RWPE1 (cell line): ENCODE measurements at regions not wholly inside any gene's neighbourhood (a gene's known extent, or its start where the extent isn't known, plus 50 kb on each side); places are given as distances from the start of the nearest gene placed in this dataset.

Experiments used
- CTCF ChIA-PET: fragments of 350-600 bp; sonication (Branson Sonifier 250); formaldehyde crosslinking; extraction: SDS; loops from one replicate; lab custom pipeline; 2021; lab: Yijun Ruan, JAX
- POLR2A ChIA-PET: fragments of 400-600 bp; formaldehyde crosslinking; extraction: SDS; loops from one replicate; lab custom pipeline; 2020; ENCODE audit warnings: antibody characterized with exemption; ENCODE audit not compliant: low non-redundant PET; lab: Yijun Ruan, JAX
- DNase-seq: peaks from one replicate; pipeline ENCODE4 v3.0.0; 2012; ENCODE audit warnings: low spot score
- H3K27ac ChIP-seq: fragments of 450-650 bp; 2 replicates; pipeline ENCODE4 v1.5.1; 2017
- TF ChIP-seq, protein P1 (sequence below): fragments of 450-650 bp; conservative IDR thresholded peaks from 2 replicates; pipeline ENCODE4 v1.5.1; 2017; ENCODE audit warnings: low read depth, mild to moderate bottlenecking

GRCh38 chr9:89923174-89923573, 318.4 kb downstream of the GADD45G start:
- CTCF ChIA-PET: interaction anchor here (0.6 to 1.5 kb wide), 4 partner anchors 11 to 325 kb away, joined by 3 to 6 read pairs (median 4); no protein-coding TSS in a partner anchor
- TF ChIP-seq, protein P1, sequence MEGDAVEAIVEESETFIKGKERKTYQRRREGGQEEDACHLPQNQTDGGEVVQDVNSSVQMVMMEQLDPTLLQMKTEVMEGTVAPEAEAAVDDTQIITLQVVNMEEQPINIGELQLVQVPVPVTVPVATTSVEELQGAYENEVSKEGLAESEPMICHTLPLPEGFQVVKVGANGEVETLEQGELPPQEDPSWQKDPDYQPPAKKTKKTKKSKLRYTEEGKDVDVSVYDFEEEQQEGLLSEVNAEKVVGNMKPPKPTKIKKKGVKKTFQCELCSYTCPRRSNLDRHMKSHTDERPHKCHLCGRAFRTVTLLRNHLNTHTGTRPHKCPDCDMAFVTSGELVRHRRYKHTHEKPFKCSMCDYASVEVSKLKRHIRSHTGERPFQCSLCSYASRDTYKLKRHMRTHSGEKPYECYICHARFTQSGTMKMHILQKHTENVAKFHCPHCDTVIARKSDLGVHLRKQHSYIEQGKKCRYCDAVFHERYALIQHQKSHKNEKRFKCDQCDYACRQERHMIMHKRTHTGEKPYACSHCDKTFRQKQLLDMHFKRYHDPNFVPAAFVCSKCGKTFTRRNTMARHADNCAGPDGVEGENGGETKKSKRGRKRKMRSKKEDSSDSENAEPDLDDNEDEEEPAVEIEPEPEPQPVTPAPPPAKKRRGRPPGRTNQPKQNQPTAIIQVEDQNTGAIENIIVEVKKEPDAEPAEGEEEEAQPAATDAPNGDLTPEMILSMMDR: no peak
- no peak for DNase-seq
- H3K27ac ChIP-seq: no peak overlapping the region
- POLR2A ChIA-PET: no interaction called here

DNA sequence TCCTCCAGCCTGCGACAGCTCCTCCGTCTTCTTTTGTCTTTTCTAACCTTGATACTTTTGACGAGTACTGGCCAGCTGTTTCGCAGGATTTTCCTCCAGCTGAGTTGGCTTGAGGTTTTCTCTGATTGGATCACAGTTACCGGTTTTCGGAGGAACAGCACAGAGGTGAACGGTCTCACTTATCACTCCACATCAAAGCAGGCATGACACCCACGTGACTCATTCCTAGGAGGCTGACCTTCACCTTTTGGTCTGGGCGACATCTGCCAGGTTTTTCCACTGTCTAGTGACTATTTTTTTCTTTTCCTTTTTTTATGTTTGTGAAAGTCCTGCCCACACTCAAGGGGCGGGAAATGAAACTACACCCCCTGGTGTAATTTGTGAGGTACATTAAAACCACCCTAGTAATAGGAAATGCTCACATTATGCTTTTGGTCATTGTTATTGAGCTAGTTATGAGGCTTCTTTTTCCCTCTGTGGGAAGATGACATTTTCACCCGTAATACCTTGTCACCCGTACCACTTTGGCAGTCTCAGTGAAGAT, 319.2 kb downstream of the GADD45G start:
- TF ChIP-seq, protein P1: no peak
- ChIA-PET POLR2A (no interaction called here), CTCF (interaction anchor here (0.6 to 1.5 kb wide), 3 partner anchors 13 to 326 kb away, joined by 3 to 6 read pairs (median 3); no protein-coding TSS in a partner anchor)
- no peak overlapping the region for H3K27ac ChIP-seq
- DNase-seq: peak; percentile 23

- ChIA-PET POLR2A (no interaction called here), CTCF (interaction anchor here (0.7 to 1.5 kb wide), 3 partner anchors 318 to 326 kb away, joined by 3 to 6 read pairs (median 3); no protein-coding TSS in a partner anchor)
- no peak for DNase-seq
- H3K27ac ChIP-seq: no peak overlapping the region
- TF ChIP-seq, protein P1: no peak
Measured at GRCh38 chr9:89924611-89925010, 319.8 kb downstream of the GADD45G start.

GRCh38 chr9:89926167-89926566, 321.4 kb downstream of the GADD45G start:
- no peak overlapping the region for H3K27ac ChIP-seq
- POLR2A ChIA-PET: no interaction called here
- DNase-seq: no peak
- TF ChIP-seq, protein P1: no peak
- CTCF ChIA-PET: no interaction called here

GRCh38 chr9:89926691-89927220, 321.9 kb downstream of the GADD45G start:
- POLR2A ChIA-PET: no interaction called here
- no peak overlapping the region for H3K27ac ChIP-seq
- CTCF ChIA-PET: no interaction called here
- TF ChIP-seq, protein P1: no peak
- no peak for DNase-seq

GRCh38 chr9:89928106-89928505, 323.3 kb downstream of the GADD45G start:
- ChIA-PET CTCF (interaction anchor here (0.7 kb wide), 1 partner anchor 418 kb away, joined by 3 read pairs; no protein-coding TSS in a partner anchor), POLR2A (no interaction called here)
- no peak for DNase-seq
- TF ChIP-seq, protein P1: no peak
- no peak overlapping the region for H3K27ac ChIP-seq
